Memory B cell (primary cell): ENCODE measurements at regions not wholly inside any gene's neighbourhood (a gene's known extent, or its start where the extent isn't known, plus 50 kb on each side); places are given as distances from the start of the nearest gene placed in this dataset.
"Not testable (repeated sequence)": the region's sequence is repeated elsewhere in the genome, so short reads cannot be mapped to it uniquely, and the experiment has no call there.

Experiments used
- ATAC-seq: fragments of 150-1000 bp; cut with Tn5 transposase; 2 replicates; pipeline ENCODE4 v1.10.0; 2021; ENCODE audit warnings: low read depth, mild to moderate bottlenecking, moderate library complexity
- DNase-seq, 2 donors: peaks; one replicate each; pipeline ENCODE4 v3.0.0; 2022; ENCODE audit warnings: low spot score in 2 of 2
- H3K27ac Mint-ChIP-seq: one replicate; pipeline ENCODE4 v1.8.0; 2022; ENCODE audit warnings: mild to moderate bottlenecking, moderate library complexity, mixed read lengths
- H3K27me3 Mint-ChIP-seq: one replicate; pipeline ENCODE4 v1.8.0; 2022; ENCODE audit warnings: mixed read lengths
- H3K36me3 Mint-ChIP-seq: one replicate; pipeline ENCODE4 v1.8.0; 2022; ENCODE audit warnings: mild to moderate bottlenecking, mixed read lengths
- H3K4me1 Mint-ChIP-seq: one replicate; pipeline ENCODE4 v1.8.0; 2022; ENCODE audit warnings: mixed read lengths
- H3K4me3 Mint-ChIP-seq: one replicate; pipeline ENCODE4 v1.8.0; 2022; ENCODE audit warnings: mild to moderate bottlenecking, moderate library complexity, mixed read lengths
- H3K9me3 Mint-ChIP-seq: one replicate; pipeline ENCODE4 v1.8.0; 2022; ENCODE audit warnings: mixed read lengths

GRCh38 chr3:22730701-22731100 lies 472.4 kb upstream of the UBE2E2 start:
- H3K36me3 Mint-ChIP-seq = no peaks in the 10 kb centered on the region
- ATAC-seq (no peak), DNase-seq (no peak)
- H3K4me1 Mint-ChIP-seq = no peaks in the 10 kb centered on the region
- peaks cover 1% of the 10 kb centered on the region for H3K9me3 Mint-ChIP-seq
- H3K27ac Mint-ChIP-seq = no peak overlapping the region
- peaks cover 4% of the 10 kb centered on the region for H3K27me3 Mint-ChIP-seq
- H3K4me3 Mint-ChIP-seq = no peak overlapping the region

DNA sequence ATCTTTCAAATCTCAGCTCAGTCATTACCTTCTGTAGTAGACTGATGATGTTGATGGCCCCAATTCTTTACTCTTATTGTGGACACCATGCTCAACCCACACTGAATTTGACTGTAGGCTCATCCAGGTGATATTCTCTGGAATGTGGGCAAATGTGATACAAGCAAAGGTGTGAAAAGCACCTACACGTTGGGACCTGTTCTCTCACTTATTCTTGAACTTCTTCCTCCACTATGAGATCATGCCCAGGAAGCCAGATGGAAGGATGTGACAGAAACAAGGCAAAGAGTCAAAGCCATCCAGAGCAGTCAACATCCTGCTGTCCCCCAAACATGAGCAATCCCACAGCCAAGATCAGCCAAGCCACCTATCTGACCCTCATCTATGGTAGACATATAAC lies 471.2 kb upstream of the UBE2E2 start:
- no peak for ATAC-seq
- Mint-ChIP-seq H3K4me3 (no peak overlapping the region), H3K36me3 (no peaks in the 10 kb centered on the region), H3K27me3 (peaks cover 4% of the 10 kb centered on the region), H3K9me3 (peaks cover 1% of the 10 kb centered on the region), H3K27ac (no peak overlapping the region), H3K4me1 (no peaks in the 10 kb centered on the region)
- DNase-seq = no peak

DNA sequence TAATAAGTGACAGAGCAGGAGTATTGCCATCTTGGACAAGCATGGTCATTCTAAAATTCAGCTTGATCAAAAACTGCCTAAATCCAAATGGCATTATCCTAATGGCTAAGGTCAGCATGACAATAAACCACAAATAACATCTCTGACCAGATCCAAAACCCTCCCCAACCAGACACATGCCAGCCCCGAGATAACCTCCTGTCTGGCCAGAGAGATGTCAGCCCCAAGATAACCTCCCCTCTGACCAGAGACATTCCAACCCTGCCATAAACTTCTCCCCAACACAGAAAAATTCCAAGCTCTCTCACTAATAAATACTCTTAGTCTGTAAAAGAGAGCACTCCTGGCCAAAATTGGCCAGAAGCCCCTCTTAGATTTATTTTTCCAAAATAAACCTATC lies 470.5 kb upstream of the UBE2E2 start:
- no peak for ATAC-seq
- no peak for DNase-seq
- no peaks in the 10 kb centered on the region for H3K4me1 Mint-ChIP-seq
- no peak overlapping the region for H3K4me3 Mint-ChIP-seq
- peaks cover 1% of the 10 kb centered on the region for H3K9me3 Mint-ChIP-seq
- no peak overlapping the region for H3K27ac Mint-ChIP-seq
- H3K36me3 Mint-ChIP-seq = no peaks in the 10 kb centered on the region
- peaks cover 4% of the 10 kb centered on the region for H3K27me3 Mint-ChIP-seq

DNA sequence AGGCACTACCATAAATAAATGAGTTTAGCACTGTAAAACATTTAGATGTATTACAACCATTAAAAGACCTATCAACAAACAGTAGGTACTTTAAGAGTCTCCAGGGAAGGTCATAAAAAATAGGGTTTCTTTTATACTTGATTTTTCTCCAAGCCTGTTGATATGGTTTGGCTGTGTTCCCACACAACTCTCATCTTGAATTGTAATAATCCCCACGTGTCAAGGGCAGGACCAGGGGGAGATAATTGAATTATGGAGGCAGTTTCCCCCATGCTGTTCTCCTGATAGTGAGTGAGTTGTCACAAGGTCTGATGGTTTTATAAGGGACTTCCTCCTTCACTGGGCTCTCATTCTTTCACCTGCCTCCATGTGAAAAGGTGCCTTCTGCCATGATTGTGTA lies 468.9 kb upstream of the UBE2E2 start:
- ATAC-seq (no peak), DNase-seq (no peak)
- Mint-ChIP-seq H3K9me3 (no peaks in the 10 kb centered on the region), H3K4me1 (no peaks in the 10 kb centered on the region), H3K36me3 (no peaks in the 10 kb centered on the region), H3K27ac (no peak overlapping the region), H3K4me3 (no peak overlapping the region), H3K27me3 (no peaks in the 10 kb centered on the region)

GRCh38 chr3:22734756-22735155 lies 468.4 kb upstream of the UBE2E2 start:
- Mint-ChIP-seq H3K27me3 (no peaks in the 10 kb centered on the region), H3K27ac (no peak overlapping the region), H3K36me3 (no peaks in the 10 kb centered on the region), H3K4me1 (no peaks in the 10 kb centered on the region), H3K9me3 (no peaks in the 10 kb centered on the region), H3K4me3 (no peak overlapping the region)
- DNase-seq (no peak), ATAC-seq (no peak)

GRCh38 chr3:22735373-22735772 lies 467.8 kb upstream of the UBE2E2 start:
- no peak for DNase-seq
- H3K36me3 Mint-ChIP-seq = no peaks in the 10 kb centered on the region
- no peaks in the 10 kb centered on the region for H3K4me1 Mint-ChIP-seq
- H3K9me3 Mint-ChIP-seq = no peaks in the 10 kb centered on the region
- H3K27me3 Mint-ChIP-seq = no peaks in the 10 kb centered on the region
- H3K4me3 Mint-ChIP-seq = no peak overlapping the region
- no peak overlapping the region for H3K27ac Mint-ChIP-seq
- ATAC-seq = no peak

DNA sequence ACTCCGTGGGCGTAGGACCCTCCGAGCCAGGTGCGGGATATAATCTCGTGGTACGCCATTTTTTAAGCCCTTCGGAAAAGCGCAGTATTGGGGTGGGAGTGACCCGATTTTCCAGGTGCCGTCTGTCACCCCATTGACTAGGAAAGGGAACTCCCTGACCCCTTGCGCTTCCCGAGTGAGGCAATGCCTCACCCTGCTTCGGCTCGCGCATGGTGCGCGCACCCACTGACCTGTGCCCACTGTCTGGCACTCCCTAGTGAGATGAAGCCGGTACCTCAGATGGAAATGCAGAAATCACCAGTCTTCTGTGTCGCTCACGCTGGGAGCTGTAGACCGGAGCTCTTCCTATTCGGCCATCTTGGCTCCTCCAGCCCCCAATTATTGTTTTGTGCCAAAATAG lies 459.7 kb upstream of the UBE2E2 start:
- H3K27me3 Mint-ChIP-seq, H3K4me1 Mint-ChIP-seq, H3K4me3 Mint-ChIP-seq, H3K36me3 Mint-ChIP-seq, DNase-seq, H3K27ac Mint-ChIP-seq, H3K9me3 Mint-ChIP-seq, ATAC-seq: not testable (repeated sequence)

- H3K27ac Mint-ChIP-seq = no peak overlapping the region
- no peaks in the 10 kb centered on the region for H3K4me1 Mint-ChIP-seq
- H3K36me3 Mint-ChIP-seq = no peaks in the 10 kb centered on the region
- no peaks in the 10 kb centered on the region for H3K9me3 Mint-ChIP-seq
- no peak for DNase-seq
- H3K4me3 Mint-ChIP-seq = no peak overlapping the region
- ATAC-seq = no peak
- H3K27me3 Mint-ChIP-seq = no peaks in the 10 kb centered on the region
These were observed 457.8 kb upstream of the UBE2E2 start for GRCh38 chr3:22745321-22745720.

DNA sequence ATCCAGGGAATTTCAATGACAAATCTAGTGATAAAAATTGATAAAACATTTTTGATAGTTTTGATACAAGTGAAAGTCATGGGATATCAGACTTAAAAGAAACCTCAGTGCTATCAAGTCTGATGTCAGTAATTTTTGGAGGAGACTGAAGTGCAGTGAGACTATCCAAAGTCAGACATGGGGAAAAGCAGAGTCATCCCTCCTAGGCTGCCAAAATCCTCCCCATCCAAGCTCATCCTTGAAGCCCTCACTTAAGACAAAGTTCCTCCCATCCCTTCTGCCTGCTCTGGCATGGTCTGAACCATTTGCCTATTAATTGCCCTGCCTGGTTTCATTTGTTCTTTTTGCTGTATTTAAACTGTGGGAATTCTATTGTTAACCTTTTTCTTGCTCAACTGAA lies 456.9 kb upstream of the UBE2E2 start:
- Mint-ChIP-seq H3K27me3 (no peaks in the 10 kb centered on the region), H3K36me3 (no peaks in the 10 kb centered on the region), H3K4me1 (no peaks in the 10 kb centered on the region), H3K9me3 (peaks cover 2% of the 10 kb centered on the region), H3K27ac (no peak overlapping the region), H3K4me3 (no peak overlapping the region)
- DNase-seq (no peak), ATAC-seq (no peak)

- H3K27ac Mint-ChIP-seq = no peak overlapping the region
- DNase-seq (no peak), ATAC-seq (no peak)
- H3K4me1 Mint-ChIP-seq = no peaks in the 10 kb centered on the region
- H3K9me3 Mint-ChIP-seq = peaks cover 2% of the 10 kb centered on the region
- no peaks in the 10 kb centered on the region for H3K36me3 Mint-ChIP-seq
- H3K27me3 Mint-ChIP-seq = no peaks in the 10 kb centered on the region
- H3K4me3 Mint-ChIP-seq = no peak overlapping the region
These were observed 454.6 kb upstream of the UBE2E2 start for GRCh38 chr3:22748453-22749045.

DNA sequence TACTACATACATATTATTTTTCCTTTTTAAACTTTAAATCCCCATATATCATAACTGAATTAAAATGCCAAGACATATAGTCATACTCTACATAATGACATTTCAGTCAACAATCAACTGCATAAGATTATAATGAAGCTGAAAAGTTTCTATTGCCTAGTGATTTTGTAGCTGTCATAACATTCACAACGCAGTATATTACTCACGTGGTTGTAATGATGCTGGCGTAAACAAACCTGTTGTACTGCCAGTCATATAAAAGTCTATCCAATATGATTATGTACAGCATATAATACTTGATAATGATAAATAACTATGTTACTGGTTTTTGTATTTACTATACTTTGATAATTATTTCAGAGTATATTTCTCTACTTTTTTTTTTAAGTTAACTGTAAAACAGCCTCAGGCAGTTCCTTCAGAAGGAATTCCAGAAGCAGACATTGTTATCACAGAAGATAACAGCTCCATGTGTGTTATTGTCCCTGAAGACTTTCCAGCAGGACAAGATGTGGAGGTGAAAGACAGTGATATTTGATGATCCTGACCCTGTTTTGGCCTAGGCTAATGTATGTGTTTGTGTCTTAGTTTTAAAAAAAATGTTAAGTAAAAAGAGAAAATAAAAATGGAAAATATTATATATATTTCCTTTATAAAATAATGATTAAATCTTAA lies 443.4 kb upstream of the UBE2E2 start:
- DNase-seq = no peak

DNA sequence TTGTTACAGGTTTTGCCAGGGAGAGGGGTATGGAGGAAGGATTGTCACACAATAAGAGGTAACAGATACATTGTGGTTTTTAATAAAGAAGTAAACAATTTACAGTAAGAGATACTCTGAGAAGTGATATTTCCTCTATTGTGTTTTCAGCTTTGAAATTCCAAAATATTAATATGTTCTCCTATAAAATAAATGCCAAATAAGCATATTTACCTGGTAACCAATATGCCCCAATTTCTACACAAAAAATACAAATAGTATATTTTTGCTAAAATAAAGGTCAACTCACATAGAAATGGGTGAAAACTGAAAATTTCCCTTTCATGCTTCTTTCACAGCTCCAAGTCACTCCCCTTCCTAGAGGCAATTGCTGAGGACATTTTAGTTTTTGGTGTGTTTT lies 437.4 kb upstream of the UBE2E2 start:
- Mint-ChIP-seq H3K4me1 (no peaks in the 10 kb centered on the region), H3K9me3 (peaks cover 2% of the 10 kb centered on the region)

More for the DNA sequence above, 443.4 kb upstream of the UBE2E2 start:
- Mint-ChIP-seq H3K27me3 (no peaks in the 10 kb centered on the region), H3K9me3 (peaks cover 3% of the 10 kb centered on the region), H3K4me1 (no peaks in the 10 kb centered on the region), H3K36me3 (no peaks in the 10 kb centered on the region), H3K27ac (no peak overlapping the region), H3K4me3 (no peak overlapping the region)
- no peak for ATAC-seq

GRCh38 chr3:22777834-22778233 lies 425.3 kb upstream of the UBE2E2 start:
- no peaks in the 10 kb centered on the region for H3K27me3 Mint-ChIP-seq
- DNase-seq (no peak), ATAC-seq (no peak)
- H3K36me3 Mint-ChIP-seq = no peaks in the 10 kb centered on the region
- H3K4me3 Mint-ChIP-seq = no peak overlapping the region
- no peak overlapping the region for H3K27ac Mint-ChIP-seq
- no peaks in the 10 kb centered on the region for H3K4me1 Mint-ChIP-seq
- H3K9me3 Mint-ChIP-seq = peaks cover 2% of the 10 kb centered on the region

More for the DNA sequence above, 437.4 kb upstream of the UBE2E2 start:
- Mint-ChIP-seq H3K4me3 (no peak overlapping the region), H3K27me3 (no peaks in the 10 kb centered on the region), H3K36me3 (no peaks in the 10 kb centered on the region), H3K27ac (no peak overlapping the region)
- DNase-seq (no peak), ATAC-seq (no peak)

DNA sequence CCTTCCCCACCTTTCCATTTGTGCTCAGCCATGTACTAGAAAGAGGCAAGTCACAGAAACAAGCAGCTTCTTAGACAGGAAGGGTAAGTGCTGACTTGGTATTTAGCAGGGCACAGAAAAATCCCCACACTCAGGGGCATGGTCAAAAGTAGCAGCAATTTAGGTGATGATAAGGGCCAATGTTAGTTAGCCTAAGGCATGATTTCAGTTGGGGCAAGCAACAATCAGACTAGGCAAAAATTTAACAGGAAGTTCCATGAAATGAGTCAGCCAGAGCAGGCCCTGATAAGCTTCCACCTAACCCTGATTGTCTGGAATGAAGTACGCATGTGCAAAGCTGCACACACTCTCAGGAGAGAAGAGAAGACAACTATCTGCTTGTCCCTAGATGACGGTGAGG lies 423.4 kb upstream of the UBE2E2 start:
- Mint-ChIP-seq H3K4me3 (no peak overlapping the region), H3K4me1 (no peaks in the 10 kb centered on the region), H3K9me3 (peaks cover 12% of the 10 kb centered on the region), H3K36me3 (peaks cover 5% of the 10 kb centered on the region), H3K27me3 (no peaks in the 10 kb centered on the region), H3K27ac (no peak overlapping the region)
- no peak for DNase-seq
- no peak for ATAC-seq

DNA sequence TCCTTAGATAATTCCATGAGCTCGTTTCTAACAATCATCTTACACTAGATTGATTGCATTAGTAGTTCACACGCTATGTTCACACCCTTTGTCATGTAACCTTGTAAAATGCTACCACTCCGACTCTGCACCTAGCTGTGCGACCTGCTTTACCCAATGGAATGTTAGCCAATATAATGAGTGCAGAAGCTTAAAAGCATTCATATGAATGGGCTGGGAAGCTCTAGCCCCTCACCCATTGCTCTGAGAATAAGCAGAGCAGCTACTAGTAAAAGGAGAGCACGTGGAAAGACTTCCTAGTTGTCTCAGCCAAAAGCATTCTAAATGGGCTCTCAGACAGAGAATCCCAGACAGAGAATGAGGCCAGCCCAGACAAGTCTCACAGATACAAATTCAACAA lies 410.6 kb upstream of the UBE2E2 start:
- peaks cover 3% of the 10 kb centered on the region for H3K9me3 Mint-ChIP-seq
- ATAC-seq (no peak), DNase-seq (no peak)
- H3K27ac Mint-ChIP-seq = no peak overlapping the region
- H3K4me3 Mint-ChIP-seq = no peak overlapping the region
- no peaks in the 10 kb centered on the region for H3K4me1 Mint-ChIP-seq
- no peaks in the 10 kb centered on the region for H3K27me3 Mint-ChIP-seq
- H3K36me3 Mint-ChIP-seq = no peaks in the 10 kb centered on the region
